ENCODE measurements at regions not wholly inside any gene's neighbourhood (a gene's known extent, or its start where the extent isn't known, plus 50 kb on each side); places are given as distances from the start of the nearest gene placed in this dataset.
"Not testable (repeated sequence)": the region's sequence is repeated elsewhere in the genome, so short reads cannot be mapped to it uniquely, and the experiment has no call there.

GRCh38 chr9:66152406-66152805 lies 415.5 kb downstream of the FOXD4L4 start:
- not testable (repeated sequence) for DNase-seq

- DNase-seq: peak; percentile 58 to 81 (median 66)
Observed at GRCh38 chr9:66153021-66153725, 416.2 kb downstream of the FOXD4L4 start.

GRCh38 chr9:66153971-66154691 lies 417.2 kb downstream of the FOXD4L4 start:
- DNase-seq: not testable (repeated sequence)

GRCh38 chr9:66182316-66182715 lies 445.4 kb downstream of the FOXD4L4 start:
- DNase-seq: not testable (repeated sequence)

GRCh38 chr9:66183648-66184047 lies 446.7 kb downstream of the FOXD4L4 start:
- DNase-seq: not testable (repeated sequence)

- not testable (repeated sequence) for DNase-seq
Observed at GRCh38 chr9:66197199-66197598, 460.3 kb downstream of the FOXD4L4 start.

GRCh38 chr9:66198421-66198820 lies 461.5 kb downstream of the FOXD4L4 start:
- not testable (repeated sequence) for DNase-seq

- DNase-seq: not testable (repeated sequence)
Observed at GRCh38 chr9:66206617-66207016, 469.7 kb downstream of the FOXD4L4 start.

GRCh38 chr9:66207914-66208313 lies 471.0 kb downstream of the FOXD4L4 start:
- DNase-seq: not testable (repeated sequence)

GRCh38 chr9:66244763-66245162 lies 507.8 kb downstream of the FOXD4L4 start:
- DNase-seq: peak in 1 of 4 experiments; percentile 0

GRCh38 chr9:66245481-66245880 lies 508.5 kb downstream of the FOXD4L4 start:
- DNase-seq: not testable (repeated sequence)

GRCh38 chr9:66257581-66257980 lies 520.6 kb downstream of the FOXD4L4 start:
- DNase-seq: not testable (repeated sequence)

- not testable (repeated sequence) for DNase-seq
Observed at GRCh38 chr9:66261576-66261975, 524.6 kb downstream of the FOXD4L4 start.

- DNase-seq: peak in 2 of 4 experiments; percentile 0 to 1
Observed at GRCh38 chr9:66263621-66264020, 526.7 kb downstream of the FOXD4L4 start.

GRCh38 chr9:66264786-66265185 lies 527.8 kb downstream of the FOXD4L4 start:
- DNase-seq: peak in 2 of 4 experiments; percentile 0

- peak in 1 of 4 experiments; percentile 0 for DNase-seq
Observed at GRCh38 chr9:66266202-66266601, 529.3 kb downstream of the FOXD4L4 start.

GRCh38 chr9:66266856-66267430 lies 530.0 kb downstream of the FOXD4L4 start:
- DNase-seq: peak in 1 of 4 experiments; percentile 0

- not testable (repeated sequence) for DNase-seq
Observed at GRCh38 chr9:66267684-66268083, 530.7 kb downstream of the FOXD4L4 start.

- DNase-seq: not testable (repeated sequence)
Observed at GRCh38 chr9:66269024-66269423, 532.1 kb downstream of the FOXD4L4 start.

GRCh38 chr9:66269783-66270182 lies 532.8 kb downstream of the FOXD4L4 start:
- not testable (repeated sequence) for DNase-seq

GRCh38 chr9:66278809-66279208 lies 541.9 kb downstream of the FOXD4L4 start:
- DNase-seq: not testable (repeated sequence)
